MM.1S (cell line): ENCODE measurements at regions not wholly inside any gene's neighbourhood (a gene's known extent, or its start where the extent isn't known, plus 50 kb on each side); places are given as distances from the start of the nearest gene placed in this dataset.

Source experiments
- EZH2 ChIP-seq: fragments of 300-600 bp; sonication (generic); optimal IDR thresholded peaks from 2 replicates; pipeline ENCODE3; 2017; ENCODE audit warnings: low read depth, mild to moderate bottlenecking, antibody characterized with exemption, low read length, mixed read lengths
- EZH2phosphoT487 ChIP-seq: fragments of 300-600 bp; sonication (generic); IDR thresholded peaks from 2 replicates; pipeline ENCODE4 v1.6.1; 2018; ENCODE audit warnings: antibody characterized with exemption, low read length
- TF ChIP-seq, protein P1 (sequence below): fragments of 300-600 bp; sonication (generic); IDR thresholded peaks from 2 replicates; pipeline ENCODE4 v1.5.1; 2016; ENCODE audit warnings: antibody characterized with exemption, low read length, mixed read lengths

GRCh38 chr15:37764733-37765191, 169.7 kb upstream of the TMCO5A start:
- TF ChIP-seq, protein P1, sequence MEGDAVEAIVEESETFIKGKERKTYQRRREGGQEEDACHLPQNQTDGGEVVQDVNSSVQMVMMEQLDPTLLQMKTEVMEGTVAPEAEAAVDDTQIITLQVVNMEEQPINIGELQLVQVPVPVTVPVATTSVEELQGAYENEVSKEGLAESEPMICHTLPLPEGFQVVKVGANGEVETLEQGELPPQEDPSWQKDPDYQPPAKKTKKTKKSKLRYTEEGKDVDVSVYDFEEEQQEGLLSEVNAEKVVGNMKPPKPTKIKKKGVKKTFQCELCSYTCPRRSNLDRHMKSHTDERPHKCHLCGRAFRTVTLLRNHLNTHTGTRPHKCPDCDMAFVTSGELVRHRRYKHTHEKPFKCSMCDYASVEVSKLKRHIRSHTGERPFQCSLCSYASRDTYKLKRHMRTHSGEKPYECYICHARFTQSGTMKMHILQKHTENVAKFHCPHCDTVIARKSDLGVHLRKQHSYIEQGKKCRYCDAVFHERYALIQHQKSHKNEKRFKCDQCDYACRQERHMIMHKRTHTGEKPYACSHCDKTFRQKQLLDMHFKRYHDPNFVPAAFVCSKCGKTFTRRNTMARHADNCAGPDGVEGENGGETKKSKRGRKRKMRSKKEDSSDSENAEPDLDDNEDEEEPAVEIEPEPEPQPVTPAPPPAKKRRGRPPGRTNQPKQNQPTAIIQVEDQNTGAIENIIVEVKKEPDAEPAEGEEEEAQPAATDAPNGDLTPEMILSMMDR, result peak; percentile 80
- TF ChIP-seq EZH2, result no peak
- no peak for TF ChIP-seq EZH2phosphoT487
